NCI-H2171 (cell line): ENCODE measurements at regions not wholly inside any gene's neighbourhood (a gene's known extent, or its start where the extent isn't known, plus 50 kb on each side); places are given as distances from the start of the nearest gene placed in this dataset.
"Not testable (repeated sequence)": the region's sequence is repeated elsewhere in the genome, so short reads cannot be mapped to it uniquely, and the experiment has no call there.

Experiments
- DNase-seq: peaks from one replicate; lab custom pipeline; 2025; lab: John Stamatoyannopoulos, UW

GRCh38 chr1:83511146-83511726, 487.7 kb downstream of the TTLL7 start:
- no peak for DNase-seq

- DNase-seq: no peak
These were observed 489.6 kb downstream of the TTLL7 start for GRCh38 chr1:83509301-83509781.

GRCh38 chr1:83508485-83509151, 490.3 kb downstream of the TTLL7 start:
- no peak for DNase-seq

- DNase-seq: no peak
These were observed 493.8 kb downstream of the TTLL7 start for GRCh38 chr1:83505148-83505547.

GRCh38 chr1:83503153-83503552, 495.8 kb downstream of the TTLL7 start:
- DNase-seq: no peak

GRCh38 chr1:83500987-83501591, 497.8 kb downstream of the TTLL7 start:
- no peak for DNase-seq

DNA sequence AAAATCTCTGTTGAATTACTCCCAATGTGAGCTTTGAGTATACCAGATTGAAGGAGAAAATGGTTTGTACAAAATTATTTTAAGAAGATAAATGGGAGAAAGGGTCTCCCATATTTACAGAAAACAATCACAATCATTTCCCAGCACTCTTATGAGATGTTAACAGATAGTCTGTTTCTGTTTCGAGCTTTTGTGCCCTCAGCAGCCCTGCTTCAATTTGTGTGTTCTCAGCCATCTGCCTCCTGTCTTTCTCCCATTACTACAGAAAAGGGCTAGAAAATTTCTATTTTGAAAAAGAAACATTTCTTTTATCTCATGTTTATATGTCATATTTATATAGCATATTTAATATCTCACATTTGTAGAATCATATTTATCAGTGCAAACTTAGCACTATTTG, 498.4 kb downstream of the TTLL7 start:
- no peak for DNase-seq

DNA sequence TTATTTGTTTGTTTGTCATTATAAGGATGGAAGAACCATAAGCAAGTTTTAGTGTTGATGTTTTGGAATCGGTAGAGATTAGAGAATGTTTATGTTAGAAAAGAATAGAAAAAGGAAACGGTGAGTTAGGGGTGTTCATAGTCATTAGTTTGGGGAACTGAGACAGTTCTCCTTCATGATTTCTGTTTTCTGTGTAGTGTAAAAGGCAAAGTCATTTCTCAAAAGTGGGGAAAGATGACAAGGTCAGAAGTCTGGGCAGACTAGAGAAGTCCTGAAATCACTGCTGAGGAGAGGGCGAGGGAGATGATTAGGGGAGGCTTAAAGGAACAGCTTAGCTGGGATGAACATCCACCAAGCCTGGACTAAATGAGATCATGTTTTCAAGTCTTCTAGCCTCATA, 498.9 kb downstream of the TTLL7 start:
- no peak for DNase-seq

GRCh38 chr1:83497563-83497962, 501.4 kb downstream of the TTLL7 start:
- no peak for DNase-seq

- no peak for DNase-seq
These were observed 503.4 kb downstream of the TTLL7 start for GRCh38 chr1:83495560-83495959.

DNA sequence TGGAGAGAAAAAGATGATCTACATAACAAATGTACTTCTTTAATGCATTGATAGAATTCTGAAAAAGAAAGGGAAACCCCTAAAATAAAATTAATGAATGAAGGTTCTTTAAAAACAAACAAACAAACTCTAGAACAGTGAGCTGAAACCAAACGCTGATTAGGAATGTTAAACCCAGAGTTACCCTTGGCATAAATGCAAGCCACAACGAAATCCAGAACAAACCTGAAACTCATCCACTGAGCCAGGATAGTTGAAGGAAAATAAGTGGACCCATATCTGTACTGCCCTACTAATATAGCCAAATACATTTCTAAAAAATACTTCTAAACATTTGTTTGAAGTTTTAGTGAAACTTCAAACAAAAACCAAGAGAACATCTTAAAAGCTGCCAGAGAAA, 505.3 kb downstream of the TTLL7 start:
- DNase-seq: no peak

DNA sequence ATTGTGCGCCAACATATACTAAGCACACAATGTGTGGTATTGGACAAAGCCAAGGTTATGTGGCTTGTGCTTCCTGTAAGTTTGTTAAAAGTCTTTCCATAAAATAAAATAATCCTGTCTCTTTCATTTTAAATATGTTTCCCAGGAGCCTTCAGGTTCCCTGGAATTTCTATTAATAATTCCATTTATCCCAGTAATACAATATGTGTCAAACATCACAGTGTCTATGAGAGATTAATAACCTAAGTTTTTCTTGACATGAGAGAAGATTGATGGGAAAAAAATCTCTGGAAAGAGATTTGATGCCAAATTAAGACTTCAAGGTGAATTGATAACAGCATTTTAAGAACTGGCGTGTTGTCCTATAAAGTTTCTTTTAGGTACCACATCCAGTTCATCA, 507.0 kb downstream of the TTLL7 start:
- DNase-seq: no peak

- DNase-seq: no peak
These were observed 507.9 kb downstream of the TTLL7 start for GRCh38 chr1:83490988-83491387.

GRCh38 chr1:83488105-83488504, 510.8 kb downstream of the TTLL7 start:
- DNase-seq: not testable (repeated sequence)

GRCh38 chr1:83487460-83487859, 511.5 kb downstream of the TTLL7 start:
- DNase-seq: not testable (repeated sequence)

DNA sequence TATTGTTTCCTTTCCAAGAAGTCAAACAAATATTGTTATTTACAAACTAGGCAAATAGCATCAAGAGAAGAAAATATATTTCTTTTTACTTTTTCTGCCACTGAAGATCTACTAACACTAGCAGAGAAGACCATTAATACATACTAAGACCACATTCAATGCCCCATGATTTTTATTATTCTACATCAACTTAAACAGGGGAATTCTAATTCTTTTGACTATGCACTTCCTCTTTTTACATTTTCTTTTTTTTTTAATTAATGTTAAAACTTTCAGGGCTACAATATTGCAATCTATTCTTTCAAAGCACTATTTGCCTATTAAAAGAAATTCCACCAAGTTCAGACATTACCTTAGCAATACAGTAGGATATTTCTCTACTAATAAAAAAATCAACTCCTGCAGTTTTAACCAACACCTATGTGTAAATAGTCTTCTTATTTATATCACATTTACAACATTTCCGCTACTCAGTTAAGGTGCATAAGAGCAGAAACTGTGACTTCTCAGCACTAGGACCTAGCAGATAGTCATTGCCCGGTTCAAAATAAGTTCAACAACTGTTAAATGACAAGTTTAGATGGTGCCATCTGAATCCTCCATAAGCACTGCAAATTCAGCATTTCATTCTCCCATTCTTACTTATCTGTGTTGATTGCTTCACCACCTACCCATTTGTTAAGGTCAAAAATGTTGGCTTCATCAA, 513.5 kb downstream of the TTLL7 start:
- DNase-seq: not testable (repeated sequence)

- DNase-seq: not testable (repeated sequence)
These were observed 517.6 kb downstream of the TTLL7 start for GRCh38 chr1:83481284-83481683.

GRCh38 chr1:83479591-83480239, 519.2 kb downstream of the TTLL7 start:
- DNase-seq: not testable (repeated sequence)

DNA sequence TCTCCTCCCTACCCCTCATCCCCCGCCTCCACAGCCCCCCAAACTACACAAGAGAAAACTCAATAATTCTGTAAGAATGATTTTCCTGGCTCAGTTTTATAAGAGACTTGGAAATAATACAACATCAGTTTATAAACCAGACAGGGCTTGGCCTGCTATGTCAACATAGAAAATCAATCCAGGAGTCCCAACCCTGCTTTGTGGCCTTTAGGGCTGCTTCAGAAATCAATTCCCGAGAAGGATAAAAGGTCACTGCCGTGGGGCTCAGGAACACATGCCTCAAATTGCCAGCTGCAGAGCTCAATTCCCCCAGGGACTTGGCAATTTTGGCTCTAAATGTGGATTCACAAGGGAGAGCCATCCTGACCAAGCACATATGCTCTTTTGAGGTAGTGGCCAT, 520.8 kb downstream of the TTLL7 start:
- DNase-seq: not testable (repeated sequence)

DNA sequence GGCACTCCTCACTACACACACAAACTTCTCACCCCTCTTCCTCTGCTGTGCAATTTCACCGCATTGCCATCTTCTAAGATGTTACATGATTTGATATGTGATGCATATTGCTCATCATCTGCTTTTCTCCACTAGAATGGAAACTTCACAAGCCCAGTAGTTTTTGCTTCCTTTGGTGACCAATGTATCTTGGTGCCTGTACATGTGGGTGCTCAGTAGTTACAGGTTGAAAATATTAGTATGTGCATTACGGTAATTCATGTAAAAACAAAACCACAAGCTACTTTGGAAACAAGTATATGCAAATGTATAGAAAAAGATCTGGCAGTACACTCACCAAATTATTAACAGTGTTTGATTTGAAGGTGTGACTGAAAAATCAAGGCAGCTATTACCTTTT, 522.4 kb downstream of the TTLL7 start:
- not testable (repeated sequence) for DNase-seq

DNA sequence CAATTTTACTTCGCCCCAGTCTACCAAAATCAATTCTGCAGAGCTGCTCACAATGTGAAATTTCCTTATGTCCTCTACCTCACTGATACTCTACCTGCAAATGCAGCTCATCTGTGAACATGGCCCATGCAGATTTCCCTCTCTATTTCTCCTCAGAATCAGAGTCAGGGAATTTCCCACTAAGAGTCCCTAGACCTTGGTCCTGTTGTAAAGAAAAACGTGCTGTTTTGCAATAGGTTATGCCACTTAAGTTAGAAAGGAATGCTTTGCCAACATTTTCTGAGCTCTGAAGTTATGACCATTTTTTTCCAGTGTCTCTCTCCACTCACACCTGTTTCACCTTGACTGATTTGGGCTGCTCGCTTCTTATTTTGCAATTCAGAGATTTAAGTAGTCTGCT, 524.0 kb downstream of the TTLL7 start:
- not testable (repeated sequence) for DNase-seq

DNA sequence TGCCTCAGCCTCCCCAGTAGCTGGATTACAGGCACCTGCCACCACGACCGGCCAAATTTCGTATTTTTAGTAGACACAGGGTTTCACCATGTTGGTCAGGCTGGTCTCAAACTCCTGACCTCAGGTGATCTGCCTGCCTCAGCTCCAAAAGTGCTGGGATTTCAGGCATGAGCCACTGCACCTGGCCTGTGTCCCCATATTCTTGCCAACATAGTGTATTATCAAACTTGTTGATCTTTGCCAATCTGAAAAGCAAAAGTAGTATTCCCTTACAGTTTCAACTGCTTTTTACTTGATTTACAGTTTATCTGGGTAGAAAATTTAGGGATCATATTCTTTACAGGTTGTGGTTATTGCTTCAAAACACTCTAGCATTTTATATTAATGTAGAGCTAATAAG, 524.9 kb downstream of the TTLL7 start:
- not testable (repeated sequence) for DNase-seq
